ENCODE measurements at regions not wholly inside any gene's neighbourhood (a gene's known extent, or its start where the extent isn't known, plus 50 kb on each side); places are given as distances from the start of the nearest gene placed in this dataset.

- TF ChIP-seq POLR2AphosphoS5 (IDR thresholded peaks at IDR 0.05; ENCODE audit: low read depth, low read length): no peak
- TF ChIP-seq POLR2A (IDR thresholded peaks at IDR 0.05; ENCODE audit: low read depth, low read length): no peak
- no peak for TF ChIP-seq TAF1 (IDR thresholded peaks at IDR 0.05; ENCODE audit: low read depth, low read length)
- TF ChIP-seq POU2F2 (IDR thresholded peaks at IDR 0.05; ENCODE audit: low read depth, low read length): no peak
- no peak for TF ChIP-seq SPI1 (IDR thresholded peaks at IDR 0.05; ENCODE audit: low read depth, low read length)
These were observed 237.5 kb upstream of the ECI2 start for GRCh38 chr6:4372866-4373265.

Measured in GM12891 (cell line).